BE2C (cell line): ENCODE measurements at regions not wholly inside any gene's neighbourhood (a gene's known extent, or its start where the extent isn't known, plus 50 kb on each side); places are given as distances from the start of the nearest gene placed in this dataset.
"Not testable (repeated sequence)": the region's sequence is repeated elsewhere in the genome, so short reads cannot be mapped to it uniquely, and the experiment has no call there.

Experiments used
- DNase-seq: peaks from one replicate; pipeline ENCODE4 v3.0.0-alpha.2; 2020
- H3K27me3 ChIP-seq: fragments of 250-450 bp; sonication (Bioruptor Pico); 2 replicates; pipeline ENCODE4 v1.5.1; 2020; ENCODE audit warnings: mild to moderate bottlenecking
- H3K36me3 ChIP-seq: fragments of 250-450 bp; sonication (Bioruptor Pico); 2 replicates; pipeline ENCODE4 v1.5.1; 2020; ENCODE audit warnings: mild to moderate bottlenecking
- H3K4me1 ChIP-seq: fragments of 250-450 bp; sonication (Bioruptor Pico); 2 replicates; pipeline ENCODE4 v1.5.1; 2020
- H3K4me3 ChIP-seq: 2 replicates; pipeline ENCODE4 v1.5.1; 2011; ENCODE audit warnings: low read depth, low read length
- H3K9me3 ChIP-seq: fragments of 250-450 bp; sonication (Bioruptor Pico); 2 replicates; pipeline ENCODE4 v1.5.1; 2020
- CTCF ChIP-seq: IDR thresholded peaks from 2 replicates; pipeline ENCODE4 v1.5.1; 2012; ENCODE audit warnings: mild to moderate bottlenecking, low read depth, low read length

GRCh38 chr9:87393706-87394230 is 103.9 kb upstream of the DAPK1 start:
- DNase-seq: no peak
- no peaks in the 10 kb centered on the region for H3K4me1 ChIP-seq
- no peaks in the 10 kb centered on the region for H3K27me3 ChIP-seq
- H3K9me3 ChIP-seq: no peaks in the 10 kb centered on the region
- H3K36me3 ChIP-seq: no peaks in the 10 kb centered on the region
- H3K4me3 ChIP-seq: no peak overlapping the region
- no peak for TF ChIP-seq CTCF

GRCh38 chr9:87395804-87396479 is 101.7 kb upstream of the DAPK1 start:
- Histone ChIP-seq H3K27me3 (no peaks in the 10 kb centered on the region), H3K9me3 (no peaks in the 10 kb centered on the region), H3K4me1 (no peaks in the 10 kb centered on the region), H3K4me3 (no peak overlapping the region), H3K36me3 (no peaks in the 10 kb centered on the region)
- TF ChIP-seq CTCF: no peak
- DNase-seq: no peak

- Histone ChIP-seq H3K36me3 (no peaks in the 10 kb centered on the region), H3K27me3 (no peaks in the 10 kb centered on the region), H3K9me3 (no peaks in the 10 kb centered on the region), H3K4me1 (no peaks in the 10 kb centered on the region), H3K4me3 (no peak overlapping the region)
- no peak for DNase-seq
- TF ChIP-seq CTCF: no peak
These were observed 96.0 kb upstream of the DAPK1 start for GRCh38 chr9:87401681-87402080.

- H3K36me3 ChIP-seq: no peaks in the 10 kb centered on the region
- H3K4me1 ChIP-seq: no peaks in the 10 kb centered on the region
- DNase-seq: no peak
- TF ChIP-seq CTCF: no peak
- H3K27me3 ChIP-seq: no peaks in the 10 kb centered on the region
- H3K4me3 ChIP-seq: no peak overlapping the region
- no peaks in the 10 kb centered on the region for H3K9me3 ChIP-seq
These were observed 95.1 kb upstream of the DAPK1 start for GRCh38 chr9:87402537-87402936.

- Histone ChIP-seq H3K36me3 (no peaks in the 10 kb centered on the region), H3K27me3 (no peaks in the 10 kb centered on the region), H3K9me3 (no peaks in the 10 kb centered on the region), H3K4me3 (no peak overlapping the region), H3K4me1 (no peaks in the 10 kb centered on the region)
- TF ChIP-seq CTCF: no peak
- no peak for DNase-seq
These were observed 91.8 kb upstream of the DAPK1 start for GRCh38 chr9:87405677-87406542.

- no peaks in the 10 kb centered on the region for H3K9me3 ChIP-seq
- no peaks in the 10 kb centered on the region for H3K4me1 ChIP-seq
- H3K4me3 ChIP-seq: no peak overlapping the region
- no peak for DNase-seq
- TF ChIP-seq CTCF: no peak
- H3K27me3 ChIP-seq: no peaks in the 10 kb centered on the region
- H3K36me3 ChIP-seq: no peaks in the 10 kb centered on the region
These were observed 91.0 kb upstream of the DAPK1 start for GRCh38 chr9:87406543-87407166.

GRCh38 chr9:87410047-87411005 is 87.3 kb upstream of the DAPK1 start:
- H3K27me3 ChIP-seq, H3K4me1 ChIP-seq, H3K9me3 ChIP-seq, H3K36me3 ChIP-seq, DNase-seq, H3K4me3 ChIP-seq: not testable (repeated sequence)
